PFSK-1 (cell line): ENCODE measurements at regions not wholly inside any gene's neighbourhood (a gene's known extent, or its start where the extent isn't known, plus 50 kb on each side); places are given as distances from the start of the nearest gene placed in this dataset.

Experiments
- FOXP2 ChIP-seq: optimal IDR thresholded peaks from 2 replicates; pipeline ENCODE3; 2011; ENCODE audit warnings: borderline replicate concordance, control low read depth, inconsistent platforms; ENCODE audit not compliant: insufficient read depth; ENCODE audit errors: extremely low read length, extremely low read depth
- POLR2AphosphoS5 ChIP-seq: IDR thresholded peaks from 2 replicates; pipeline ENCODE4 v1.6.1; 2012; ENCODE audit warnings: low read depth, mild to moderate bottlenecking, control low read depth, low read length, moderate library complexity
- REST ChIP-seq, 2 experiments: IDR thresholded peaks; 2 replicates each; pipeline versions ENCODE4 v1.6.1 to v1.8.0; 2011 to 2012; ENCODE audit warnings: low read depth in 2 of 2, low read length in 2 of 2, control low read depth in 1 of 2, inconsistent platforms in 1 of 2, mild to moderate bottlenecking in 1 of 2, moderate library complexity in 1 of 2; ENCODE audit not compliant: insufficient read depth in 1 of 2

GRCh38 chr1:25033030-25033827, 103.2 kb upstream of the RUNX3 start:
- TF ChIP-seq FOXP2 (no peak), POLR2AphosphoS5 (no peak), REST (IDR thresholded peaks at IDR 0.05; ENCODE audit: insufficient read depth in 1 of 2, low read depth in 2 of 2, low read length in 2 of 2) (no peak)
